HG02798 (cell line): ENCODE measurements at regions not wholly inside any gene's neighbourhood (a gene's known extent, or its start where the extent isn't known, plus 50 kb on each side); places are given as distances from the start of the nearest gene placed in this dataset.

Experiments
- ATAC-seq: cut with Tn5 transposase; IDR thresholded peaks from one replicate; pipeline ENCODE4 v1.9.1; 2021; ENCODE audit warnings: mild to moderate bottlenecking; ENCODE audit not compliant: unreplicated experiment, poor library complexity

GRCh38 chr11:87972133-87972532 lies 203.1 kb downstream of the RAB38 start:
- peak; percentile 68 for ATAC-seq

DNA sequence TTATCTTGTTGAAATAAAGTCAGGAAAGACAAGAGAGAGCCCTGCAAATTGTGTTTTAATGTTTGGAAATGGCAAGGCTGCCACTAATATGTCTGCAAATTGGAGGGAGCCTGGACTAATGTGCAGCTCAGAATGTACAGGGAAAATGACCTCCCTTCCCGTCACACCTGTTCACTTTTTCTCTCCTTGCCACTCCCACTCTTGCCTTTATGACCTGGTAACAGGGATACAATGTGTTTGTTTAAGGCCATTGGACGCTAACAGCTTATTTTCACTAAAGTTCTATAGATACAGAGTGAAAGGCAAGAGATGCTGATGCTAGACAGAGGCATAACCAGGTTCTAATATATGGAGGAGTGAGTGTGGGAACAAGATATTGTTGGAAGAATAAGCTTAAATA lies 203.9 kb downstream of the RAB38 start:
- ATAC-seq, result no peak

GRCh38 chr11:87970762-87971161 lies 204.5 kb downstream of the RAB38 start:
- no peak for ATAC-seq

DNA sequence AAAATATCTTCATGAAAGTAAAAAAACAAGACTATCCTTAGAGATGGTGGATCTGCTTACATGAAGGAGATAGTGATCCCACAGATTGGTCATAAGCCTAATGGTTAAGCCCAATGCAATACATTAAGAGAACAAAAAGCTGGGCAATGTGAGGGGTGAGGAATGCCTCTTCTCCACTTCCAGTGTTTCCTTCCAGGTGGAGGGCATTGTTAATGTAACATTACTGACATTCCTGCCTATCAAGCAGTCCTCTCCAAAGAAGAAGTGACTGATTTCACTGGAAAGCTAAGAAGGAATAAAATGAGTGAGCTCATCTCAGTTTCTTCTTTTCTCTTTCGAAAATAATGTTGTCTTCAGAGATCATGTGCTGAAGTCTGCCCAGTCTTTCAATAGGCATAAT lies 207.8 kb downstream of the RAB38 start:
- no peak for ATAC-seq

DNA sequence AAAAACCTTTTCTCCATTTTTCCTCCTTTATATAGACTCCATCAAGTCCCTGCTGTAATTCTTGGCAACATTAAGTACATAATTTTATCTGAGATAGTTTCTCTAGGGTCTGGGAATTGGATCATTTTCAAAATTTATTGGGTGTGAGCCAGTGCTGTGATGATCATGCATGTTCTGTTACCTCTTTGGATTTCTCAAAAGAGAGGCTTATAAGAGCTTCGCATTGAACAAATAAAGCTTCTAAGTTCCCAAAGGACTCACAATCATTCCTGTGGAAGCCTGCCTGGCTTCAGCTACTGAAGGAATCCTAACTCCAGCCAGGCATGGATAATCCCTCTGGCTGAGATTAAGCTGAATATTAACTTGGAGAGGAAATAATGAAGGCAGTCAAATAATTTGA lies 208.5 kb downstream of the RAB38 start:
- no peak for ATAC-seq

- no peak for ATAC-seq
Observed at GRCh38 chr11:87966216-87966615, 209.0 kb downstream of the RAB38 start.

- no peak for ATAC-seq
Observed at GRCh38 chr11:87961606-87962005, 213.6 kb downstream of the RAB38 start.

DNA sequence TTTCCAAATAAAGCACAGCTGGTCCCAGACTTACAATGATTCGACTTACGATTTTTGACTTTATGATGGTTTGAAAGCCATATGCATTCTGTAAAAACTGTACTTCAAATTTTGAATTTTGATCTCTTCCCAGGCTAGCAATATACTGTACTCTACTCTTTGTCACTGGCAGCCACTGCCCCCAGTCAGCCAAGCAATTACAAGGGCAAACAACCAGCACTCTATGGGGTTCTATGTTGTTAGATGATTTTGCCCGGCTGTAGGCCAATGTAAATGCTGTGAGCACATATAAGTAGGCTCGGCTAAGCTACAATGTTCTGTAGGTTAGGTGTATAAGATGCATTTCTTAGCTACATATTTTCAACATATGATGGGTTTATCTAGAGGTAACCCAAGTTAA lies 217.3 kb downstream of the RAB38 start:
- ATAC-seq, result no peak

- no peak for ATAC-seq
Observed at GRCh38 chr11:87954476-87954875, 220.8 kb downstream of the RAB38 start.

DNA sequence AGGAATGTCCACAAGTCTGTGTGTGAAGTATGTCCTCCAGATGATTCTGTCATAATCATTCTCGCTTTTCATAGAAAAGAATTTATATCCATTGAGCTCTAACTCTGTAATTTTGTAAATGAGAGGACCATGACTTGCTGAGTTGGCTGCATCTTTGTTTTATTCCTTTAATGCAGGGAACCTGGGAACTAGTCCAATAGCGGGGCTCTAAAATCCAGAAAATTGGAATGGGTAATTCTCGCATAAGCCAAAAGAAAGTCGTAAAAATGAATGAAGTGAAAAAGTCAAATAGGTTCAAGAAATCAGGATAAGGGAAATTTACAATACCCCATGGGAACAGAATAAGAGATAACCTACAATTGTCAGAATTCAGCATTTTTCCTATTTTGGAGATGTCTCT lies 232.5 kb downstream of the RAB38 start:
- no peak for ATAC-seq

GRCh38 chr11:87934182-87934581 lies 241.1 kb downstream of the RAB38 start:
- ATAC-seq, result no peak

GRCh38 chr11:87926250-87926970 lies 248.8 kb downstream of the RAB38 start:
- no peak for ATAC-seq

DNA sequence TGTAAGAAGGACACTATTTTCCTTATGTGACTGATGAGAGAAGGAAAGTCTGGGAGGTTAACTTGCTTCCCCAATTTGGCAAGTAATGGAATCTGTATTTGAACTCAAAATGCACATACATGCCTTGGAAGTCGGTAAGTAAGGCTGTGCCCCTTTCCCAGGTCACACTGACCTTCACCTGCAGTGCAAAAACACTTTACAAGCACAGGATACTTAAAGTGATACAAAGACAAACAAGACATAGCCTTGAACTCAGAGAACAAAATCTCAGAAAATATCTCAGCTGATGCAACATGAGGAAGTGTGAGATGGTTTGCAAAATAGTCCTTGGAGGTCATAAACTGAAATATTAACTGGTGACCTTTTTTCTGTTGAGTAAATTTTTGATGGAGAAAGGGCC lies 251.1 kb downstream of the RAB38 start:
- no peak for ATAC-seq

DNA sequence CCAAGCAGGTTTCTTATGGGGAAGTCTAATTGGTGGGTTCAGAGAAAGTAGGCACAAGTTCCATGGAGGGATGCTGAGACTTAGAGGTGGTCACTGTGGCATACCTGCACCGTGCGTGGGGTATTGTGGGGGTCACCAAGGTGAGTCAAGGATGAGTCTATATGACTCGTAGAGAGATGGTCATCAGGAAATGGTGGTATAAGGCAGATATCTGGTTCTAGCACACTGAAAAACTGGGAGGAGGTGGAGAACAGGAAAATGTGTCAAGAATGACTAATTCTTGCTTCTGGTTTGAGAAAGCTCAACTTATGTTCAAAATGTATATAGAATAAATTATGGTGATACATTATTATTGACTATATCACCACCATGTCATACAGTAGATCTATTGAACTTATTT lies 258.1 kb downstream of the RAB38 start:
- no peak for ATAC-seq

GRCh38 chr11:87909178-87909577 lies 266.1 kb downstream of the RAB38 start:
- ATAC-seq, result no peak

- no peak for ATAC-seq
Observed at GRCh38 chr11:87908086-87908485, 267.2 kb downstream of the RAB38 start.

GRCh38 chr11:87903345-87903744 lies 271.9 kb downstream of the RAB38 start:
- no peak for ATAC-seq

GRCh38 chr11:87901341-87901740 lies 273.9 kb downstream of the RAB38 start:
- no peak for ATAC-seq

DNA sequence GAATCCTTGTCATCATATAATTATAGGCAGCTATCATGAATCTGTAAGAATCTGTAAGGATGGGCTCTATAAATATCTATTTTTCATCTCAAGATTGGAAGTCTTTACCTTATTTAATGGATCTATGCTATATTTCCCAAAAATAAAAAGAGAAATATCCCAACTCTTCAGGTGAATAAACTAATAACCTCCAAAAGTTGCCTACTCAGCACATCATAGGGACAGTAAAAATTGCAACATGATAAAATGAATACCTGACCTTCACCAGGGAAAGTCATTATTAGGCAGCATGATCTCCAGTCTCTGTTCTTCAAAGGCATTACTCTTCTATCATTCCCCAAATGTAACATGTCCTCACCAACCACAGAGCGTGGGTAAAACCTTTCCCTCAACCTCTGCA lies 277.3 kb downstream of the RAB38 start:
- ATAC-seq, result no peak

DNA sequence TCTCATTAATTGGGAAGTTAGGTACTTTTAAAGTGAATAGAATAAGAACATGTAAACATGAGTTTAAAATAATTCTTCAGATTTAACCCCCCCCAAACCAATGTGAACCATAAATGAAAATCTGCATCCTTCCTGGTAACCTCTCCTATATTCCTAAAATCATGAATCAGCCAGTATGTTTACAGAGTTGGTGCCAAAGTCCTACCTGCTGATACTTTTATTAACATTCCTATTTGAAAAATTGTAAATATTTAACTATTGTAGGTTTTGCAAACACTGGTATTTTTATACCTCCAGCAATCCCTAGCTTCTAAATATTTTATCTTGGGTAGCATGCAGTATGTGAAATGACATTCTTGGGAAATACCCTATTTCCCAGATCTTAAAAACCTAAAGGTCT lies 278.2 kb downstream of the RAB38 start:
- no peak for ATAC-seq

DNA sequence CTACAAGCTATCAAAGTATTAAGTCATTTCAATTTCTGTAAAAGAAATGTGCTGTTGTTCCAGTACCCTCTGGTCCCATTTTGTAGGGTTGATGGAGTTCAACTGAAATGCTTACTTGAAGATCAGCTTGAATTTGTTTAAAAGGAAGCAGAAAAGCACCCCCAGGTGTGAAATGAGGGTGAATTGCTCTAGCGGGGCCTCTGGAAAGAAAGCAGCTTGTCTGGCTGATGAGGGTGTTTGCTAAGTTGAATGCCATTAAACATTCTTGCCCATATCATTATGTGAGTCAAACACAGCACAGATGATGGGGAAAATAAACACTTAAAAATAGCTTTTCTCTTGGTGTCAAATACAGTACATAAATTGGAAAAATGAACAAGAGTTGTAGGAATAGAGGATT lies 280.3 kb downstream of the RAB38 start:
- no peak for ATAC-seq

DNA sequence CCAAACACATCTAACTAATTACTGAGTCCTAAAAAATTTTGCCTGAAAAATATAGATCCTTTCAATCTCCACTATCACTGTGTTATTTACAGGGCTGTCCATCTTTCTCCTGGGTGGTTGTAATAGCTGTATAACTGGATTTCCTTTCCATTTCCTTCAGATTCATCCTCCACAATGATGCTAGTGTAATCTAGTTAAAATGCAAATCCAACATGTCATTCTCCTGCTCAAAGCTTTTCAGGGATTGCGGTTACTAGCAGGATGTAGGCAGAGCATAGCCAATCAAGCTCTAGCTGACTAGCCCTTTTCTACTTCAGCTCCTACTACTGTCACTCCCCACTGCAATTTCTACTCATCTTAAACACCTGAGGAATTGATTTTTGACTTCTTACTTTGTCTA lies 283.0 kb downstream of the RAB38 start:
- no peak for ATAC-seq

GRCh38 chr11:87889126-87889525 lies 286.1 kb downstream of the RAB38 start:
- no peak for ATAC-seq
